Endothelial cell of umbilical vein (primary cell): ENCODE measurements at regions not wholly inside any gene's neighbourhood (a gene's known extent, or its start where the extent isn't known, plus 50 kb on each side); places are given as distances from the start of the nearest gene placed in this dataset.

Source experiments
- EZH2 ChIP-seq: IDR thresholded peaks from 2 replicates; pipeline ENCODE4 v1.6.1; 2012; ENCODE audit warnings: borderline replicate concordance, low read depth, mild to moderate bottlenecking, moderate library complexity, low read length, inconsistent platforms; ENCODE audit not compliant: severe bottlenecking
- FOS ChIP-seq: IDR thresholded peaks from 2 replicates; pipeline ENCODE4 v1.6.1; 2011; ENCODE audit warnings: mild to moderate bottlenecking, low read length, moderate library complexity, borderline replicate concordance; ENCODE audit not compliant: insufficient read depth
- MYC ChIP-seq: IDR thresholded peaks from one replicate; pipeline ENCODE4 v1.6.1; 2011; ENCODE audit warnings: mild to moderate bottlenecking, low read depth, low read length
- POLR2A ChIP-seq: IDR thresholded peaks from 2 replicates; pipeline ENCODE4 v1.6.1; 2012; ENCODE audit warnings: low read depth, mild to moderate bottlenecking, control low read depth, low read length
- POLR2AphosphoS5 ChIP-seq: IDR thresholded peaks from 2 replicates; pipeline ENCODE4 v1.6.1; 2012; ENCODE audit warnings: low read depth, mild to moderate bottlenecking, control low read depth, low read length, moderate library complexity; ENCODE audit not compliant: insufficient read depth
- TF ChIP-seq, protein P1 (sequence below), 2 donors: IDR thresholded peaks; 1 replicate in 1 of 2; 2 replicates in 1 of 2; pipeline ENCODE4 v1.5.1; 2011; ENCODE audit warnings: low read length in 2 of 2, mild to moderate bottlenecking in 2 of 2, moderate library complexity in 2 of 2, control low read depth in 1 of 2, inconsistent platforms in 1 of 2, low read depth in 1 of 2; ENCODE audit not compliant: insufficient read depth in 1 of 2; ENCODE audit errors: extremely low read depth in 1 of 2
- TF ChIP-seq, protein P2 (sequence below): IDR thresholded peaks from 2 replicates; pipeline ENCODE4 v1.6.1; 2011; ENCODE audit not compliant: insufficient read depth, insufficient read length

DNA sequence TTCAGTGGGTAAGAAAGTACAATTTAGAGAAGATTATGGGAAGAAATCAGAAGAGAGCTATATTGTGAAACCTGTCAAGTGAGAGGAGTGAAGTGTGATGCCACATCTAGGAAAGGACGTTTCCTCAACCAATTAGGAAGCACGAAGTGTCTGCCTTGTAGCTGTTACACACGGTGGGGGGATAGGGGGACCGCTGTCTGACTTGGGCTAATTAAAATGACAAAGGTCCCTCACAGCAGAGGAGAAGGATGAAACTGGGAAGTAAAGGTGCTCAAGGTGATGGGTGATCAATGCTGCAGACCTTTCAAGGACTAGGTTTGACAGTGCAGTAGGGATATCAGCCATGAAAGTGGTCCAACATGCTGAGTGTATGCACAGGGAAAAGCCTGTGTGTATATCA is 181.1 kb upstream of the PRSS16 start:
- TF ChIP-seq POLR2AphosphoS5 (no peak), POLR2A (no peak), MYC (no peak), FOS (no peak), EZH2 (no peak)
- TF ChIP-seq, protein P1, sequence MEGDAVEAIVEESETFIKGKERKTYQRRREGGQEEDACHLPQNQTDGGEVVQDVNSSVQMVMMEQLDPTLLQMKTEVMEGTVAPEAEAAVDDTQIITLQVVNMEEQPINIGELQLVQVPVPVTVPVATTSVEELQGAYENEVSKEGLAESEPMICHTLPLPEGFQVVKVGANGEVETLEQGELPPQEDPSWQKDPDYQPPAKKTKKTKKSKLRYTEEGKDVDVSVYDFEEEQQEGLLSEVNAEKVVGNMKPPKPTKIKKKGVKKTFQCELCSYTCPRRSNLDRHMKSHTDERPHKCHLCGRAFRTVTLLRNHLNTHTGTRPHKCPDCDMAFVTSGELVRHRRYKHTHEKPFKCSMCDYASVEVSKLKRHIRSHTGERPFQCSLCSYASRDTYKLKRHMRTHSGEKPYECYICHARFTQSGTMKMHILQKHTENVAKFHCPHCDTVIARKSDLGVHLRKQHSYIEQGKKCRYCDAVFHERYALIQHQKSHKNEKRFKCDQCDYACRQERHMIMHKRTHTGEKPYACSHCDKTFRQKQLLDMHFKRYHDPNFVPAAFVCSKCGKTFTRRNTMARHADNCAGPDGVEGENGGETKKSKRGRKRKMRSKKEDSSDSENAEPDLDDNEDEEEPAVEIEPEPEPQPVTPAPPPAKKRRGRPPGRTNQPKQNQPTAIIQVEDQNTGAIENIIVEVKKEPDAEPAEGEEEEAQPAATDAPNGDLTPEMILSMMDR (IDR thresholded peaks at IDR 0.05; ENCODE audit: extremely low read depth in 1 of 2, insufficient read depth in 1 of 2, low read depth in 1 of 2, low read length in 2 of 2) = no peak
- TF ChIP-seq, protein P2, sequence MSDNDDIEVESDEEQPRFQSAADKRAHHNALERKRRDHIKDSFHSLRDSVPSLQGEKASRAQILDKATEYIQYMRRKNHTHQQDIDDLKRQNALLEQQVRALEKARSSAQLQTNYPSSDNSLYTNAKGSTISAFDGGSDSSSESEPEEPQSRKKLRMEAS = no peak
